NCI-H2171 treated with DMSO at 0.1 percent for 48 hours (cell line): ENCODE measurements at regions not wholly inside any gene's neighbourhood (a gene's known extent, or its start where the extent isn't known, plus 50 kb on each side); places are given as distances from the start of the nearest gene placed in this dataset.

ENCODE experiments used
- DNase-seq: peaks from one replicate; lab custom pipeline; 2025; lab: John Stamatoyannopoulos, UW

GRCh38 chr16:82567175-82567574 is 59.6 kb upstream of the CDH13 start:
- DNase-seq, result no peak

- DNase-seq, result no peak
These were observed 63.4 kb upstream of the CDH13 start for GRCh38 chr16:82563401-82563800.

GRCh38 chr16:82562183-82562683 is 64.5 kb upstream of the CDH13 start:
- DNase-seq, result no peak

- peak; percentile 46 for DNase-seq
These were observed 65.9 kb upstream of the CDH13 start for GRCh38 chr16:82560805-82561325.

- no peak for DNase-seq
These were observed 82.2 kb upstream of the CDH13 start for GRCh38 chr16:82544378-82545160.

- DNase-seq, result no peak
These were observed 84.1 kb upstream of the CDH13 start for GRCh38 chr16:82542714-82543113.

GRCh38 chr16:82541103-82541502 is 85.7 kb upstream of the CDH13 start:
- DNase-seq, result no peak

- DNase-seq, result no peak
These were observed 91.0 kb upstream of the CDH13 start for GRCh38 chr16:82535764-82536163.

GRCh38 chr16:82535262-82535661 is 91.5 kb upstream of the CDH13 start:
- no peak for DNase-seq

- DNase-seq, result no peak
These were observed 93.6 kb upstream of the CDH13 start for GRCh38 chr16:82533189-82533588.

GRCh38 chr16:82530883-82531282 is 95.9 kb upstream of the CDH13 start:
- DNase-seq, result no peak

- no peak for DNase-seq
These were observed 99.7 kb upstream of the CDH13 start for GRCh38 chr16:82527101-82527500.

- peak; percentile 91 for DNase-seq
These were observed 101.8 kb upstream of the CDH13 start for GRCh38 chr16:82524976-82525375.

- no peak for DNase-seq
These were observed 103.0 kb upstream of the CDH13 start for GRCh38 chr16:82523815-82524214.

GRCh38 chr16:82522026-82522425 is 104.7 kb upstream of the CDH13 start:
- peak; percentile 81 for DNase-seq

- DNase-seq, result no peak
These were observed 108.0 kb upstream of the CDH13 start for GRCh38 chr16:82518811-82519210.

GRCh38 chr16:82514262-82514661 is 112.5 kb upstream of the CDH13 start:
- DNase-seq, result no peak

GRCh38 chr16:82510789-82511305 is 115.9 kb upstream of the CDH13 start:
- DNase-seq, result no peak

GRCh38 chr16:82509691-82510430 is 116.9 kb upstream of the CDH13 start:
- no peak for DNase-seq

- DNase-seq, result peak; percentile 98
These were observed 119.8 kb upstream of the CDH13 start for GRCh38 chr16:82506692-82507670.

GRCh38 chr16:82504836-82505235 is 121.9 kb upstream of the CDH13 start:
- DNase-seq, result peak; percentile 42

GRCh38 chr16:82499302-82499701 is 127.5 kb upstream of the CDH13 start:
- no peak for DNase-seq
